ENCODE measurements at regions not wholly inside any gene's neighbourhood (a gene's known extent, or its start where the extent isn't known, plus 50 kb on each side); places are given as distances from the start of the nearest gene placed in this dataset.

DNA sequence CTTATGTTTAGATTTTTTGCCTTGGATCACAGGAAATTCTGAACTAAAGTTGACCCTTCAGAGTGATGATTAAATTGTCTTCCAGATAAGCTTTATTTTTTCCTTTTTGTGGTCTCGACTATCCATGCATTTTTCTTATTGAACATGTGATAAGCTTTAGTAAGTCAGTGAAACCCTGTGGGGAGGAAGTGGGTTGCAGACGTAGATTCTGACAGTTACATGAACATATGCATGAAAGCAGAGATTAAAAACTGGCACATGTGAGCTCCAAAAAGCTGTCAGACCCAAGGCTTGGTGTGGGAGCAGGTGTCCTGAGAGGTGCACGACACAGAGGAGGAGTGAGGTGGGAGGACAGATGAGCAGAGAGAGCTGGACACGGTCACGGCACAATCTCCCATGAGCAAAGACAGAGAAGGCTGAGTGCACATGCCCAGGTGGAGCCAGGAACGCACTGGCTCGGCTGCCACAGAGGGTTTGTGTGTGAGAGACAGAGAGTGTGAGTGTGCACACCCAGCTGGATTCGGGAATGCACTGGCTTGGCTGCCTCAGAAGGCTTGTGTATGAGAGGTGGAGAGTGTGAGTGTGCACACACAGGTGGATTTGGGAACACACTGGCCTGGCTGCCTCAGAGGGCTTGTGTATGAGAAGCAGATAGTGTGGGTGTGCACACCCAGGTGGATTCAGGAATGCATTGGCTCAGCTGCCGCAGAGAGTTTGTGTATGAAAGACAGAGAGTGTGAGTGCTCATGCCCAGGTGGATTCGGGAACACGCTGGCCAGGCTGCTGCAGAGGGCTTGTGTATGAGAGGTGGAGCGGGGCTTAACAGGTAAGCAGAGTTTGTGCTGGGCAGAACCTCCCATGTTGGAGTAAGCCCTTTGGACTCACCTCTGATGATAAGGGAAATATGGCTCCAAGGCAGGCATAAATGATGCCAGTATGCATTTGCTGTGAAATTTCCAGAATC is 849.1 kb upstream of the SALL3 start:
- TF ChIP-seq CTCF (IDR thresholded peaks at IDR 0.05), result no peak
- ATAC-seq (ENCODE audit: low FRiP score) (no peak), DNase-seq (ENCODE audit: low spot score) (no peak)

- ATAC-seq (ENCODE audit: low FRiP score), result no peak
- no peak for DNase-seq (ENCODE audit: low spot score)
- no peak for TF ChIP-seq CTCF (IDR thresholded peaks at IDR 0.05)
These were observed 845.9 kb upstream of the SALL3 start for GRCh38 chr18:78133729-78134128.

DNA sequence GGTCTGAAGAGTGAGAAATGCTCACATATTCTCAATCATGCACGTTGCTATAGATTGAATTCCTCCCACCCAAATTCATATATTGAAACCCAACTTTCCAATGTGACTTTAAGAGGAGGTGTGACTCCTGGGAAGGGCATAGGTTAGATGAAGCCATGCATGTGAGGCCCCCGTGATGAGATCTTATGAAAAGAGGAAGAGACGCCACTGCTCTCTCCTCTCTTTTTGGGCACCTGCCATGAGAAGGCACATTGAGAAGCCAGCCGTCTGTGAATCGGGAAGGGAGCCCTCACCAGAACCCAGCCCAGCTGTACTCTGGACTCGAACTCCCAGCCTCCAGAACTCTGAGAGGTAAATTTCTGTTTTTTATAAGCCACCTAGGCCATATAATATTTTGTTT is 842.6 kb upstream of the SALL3 start:
- no peak for DNase-seq (ENCODE audit: low spot score)
- no peak for ATAC-seq (ENCODE audit: low FRiP score)
- TF ChIP-seq CTCF (IDR thresholded peaks at IDR 0.05), result no peak

DNA sequence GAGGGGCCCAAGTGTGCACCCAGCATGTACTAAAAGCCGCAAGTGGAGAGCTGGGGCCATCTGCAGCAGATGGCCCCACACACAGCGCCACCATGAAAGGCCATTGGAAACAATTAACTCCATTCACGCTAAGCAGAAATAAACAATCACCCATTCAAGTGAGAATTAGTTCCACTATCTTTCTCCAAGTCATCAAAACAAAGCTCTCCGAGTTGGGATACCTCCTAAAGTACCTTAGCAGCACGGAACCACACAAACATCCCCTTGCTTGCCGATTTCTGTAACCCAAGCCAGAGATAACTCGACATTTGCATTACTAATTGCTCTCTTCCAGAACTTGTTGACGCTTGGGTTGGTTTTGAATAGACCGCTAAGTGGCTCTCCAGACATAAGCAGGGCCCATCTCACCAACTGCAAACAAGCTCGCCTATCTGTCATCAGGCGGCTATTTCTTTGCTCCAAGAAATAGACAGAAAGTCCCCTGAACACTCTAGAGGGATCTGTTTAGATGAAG is 840.6 kb upstream of the SALL3 start:
- ATAC-seq (ENCODE audit: low FRiP score) (no peak), DNase-seq (ENCODE audit: low spot score) (no peak)
- TF ChIP-seq CTCF (IDR thresholded peaks at IDR 0.05), result no peak

DNA sequence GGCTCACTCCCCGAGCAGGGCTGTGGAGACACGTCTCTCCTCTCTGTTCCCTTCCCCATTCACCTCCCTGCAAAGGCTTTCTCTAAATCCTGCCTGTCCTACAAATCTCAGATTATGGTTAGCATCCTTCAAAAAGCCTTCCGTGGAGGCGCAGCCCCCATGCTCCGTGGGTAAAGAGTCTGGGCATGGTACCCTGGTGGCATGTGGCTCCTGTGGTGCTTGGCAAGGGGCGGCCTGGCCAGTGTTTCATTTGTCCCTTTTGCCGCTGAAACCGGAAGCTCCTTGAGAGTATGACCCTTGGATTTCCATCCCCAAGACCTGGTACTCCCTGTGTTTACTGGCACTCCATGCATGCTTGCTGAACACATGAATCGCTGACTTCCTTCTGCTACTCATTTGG is 839.3 kb upstream of the SALL3 start:
- DNase-seq (ENCODE audit: low spot score), result no peak

GRCh38 chr18:78144669-78145068 is 834.9 kb upstream of the SALL3 start:
- DNase-seq (ENCODE audit: low spot score) (no peak), ATAC-seq (ENCODE audit: low FRiP score) (no peak)
- TF ChIP-seq CTCF (IDR thresholded peaks at IDR 0.05), result no peak

More for the DNA sequence above, 839.3 kb upstream of the SALL3 start:
- ATAC-seq (ENCODE audit: low FRiP score), result no peak
- TF ChIP-seq CTCF (IDR thresholded peaks at IDR 0.05), result no peak

DNA sequence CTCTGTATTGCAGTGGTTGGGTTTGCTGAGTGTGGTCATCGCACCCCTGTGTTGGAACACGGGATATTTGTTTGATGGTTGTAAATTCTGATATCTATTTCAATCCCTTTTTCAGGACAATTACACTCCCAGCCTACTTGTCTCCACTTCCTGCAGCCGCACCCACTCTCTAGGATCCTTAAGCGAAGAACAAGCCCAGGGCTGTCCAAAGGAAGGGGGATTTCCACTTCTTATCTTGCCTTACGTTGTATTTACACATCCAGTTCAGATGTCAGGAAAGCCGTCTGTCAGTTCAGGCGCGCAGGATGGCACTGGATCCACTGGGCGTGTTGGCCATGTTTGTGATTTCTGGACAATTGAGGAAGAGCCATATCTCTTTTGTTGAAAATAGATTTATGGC is 834.5 kb upstream of the SALL3 start:
- no peak for DNase-seq (ENCODE audit: low spot score)
- ATAC-seq (ENCODE audit: low FRiP score), result no peak
- TF ChIP-seq CTCF (IDR thresholded peaks at IDR 0.05), result no peak

All from omental fat pad (tissue), 3 donors.